ENCODE measurements at regions not wholly inside any gene's neighbourhood (a gene's known extent, or its start where the extent isn't known, plus 50 kb on each side); places are given as distances from the start of the nearest gene placed in this dataset.

GRCh38 chr6:81401970-81402690 is 350.4 kb downstream of the TENT5A start:
- ATAC-seq (ENCODE audit: low FRiP score), result no peak
- DNase-seq (ENCODE audit: low spot score), result no peak
- no peak for TF ChIP-seq CTCF (IDR thresholded peaks at IDR 0.05)

DNA sequence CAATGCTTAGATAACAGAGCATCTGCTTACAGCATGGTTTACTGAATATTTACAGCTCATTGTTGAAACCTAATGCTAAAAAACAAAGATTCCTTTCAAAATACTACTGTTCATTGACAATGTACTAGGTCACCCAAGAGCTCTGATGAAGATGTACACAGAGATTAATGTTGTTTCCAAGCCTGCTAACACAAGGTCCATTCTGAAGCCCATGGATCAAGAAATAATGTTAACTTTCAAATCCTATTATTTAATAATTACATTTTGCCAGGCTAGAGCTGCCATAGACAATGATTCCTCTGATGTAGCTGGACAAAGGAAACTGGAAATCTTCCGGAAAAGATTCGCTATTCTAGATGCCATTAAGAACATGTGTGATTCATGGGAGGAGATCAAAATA is 355.6 kb downstream of the TENT5A start:
- no peak for DNase-seq (ENCODE audit: low spot score)
- ATAC-seq (ENCODE audit: low FRiP score), result no peak
- no peak for TF ChIP-seq CTCF (IDR thresholded peaks at IDR 0.05)

- no peak for ATAC-seq (ENCODE audit: low FRiP score)
- no peak for TF ChIP-seq CTCF (IDR thresholded peaks at IDR 0.05)
- DNase-seq (ENCODE audit: low spot score), result no peak
These were observed 365.3 kb downstream of the TENT5A start for GRCh38 chr6:81387163-81387562.

DNA sequence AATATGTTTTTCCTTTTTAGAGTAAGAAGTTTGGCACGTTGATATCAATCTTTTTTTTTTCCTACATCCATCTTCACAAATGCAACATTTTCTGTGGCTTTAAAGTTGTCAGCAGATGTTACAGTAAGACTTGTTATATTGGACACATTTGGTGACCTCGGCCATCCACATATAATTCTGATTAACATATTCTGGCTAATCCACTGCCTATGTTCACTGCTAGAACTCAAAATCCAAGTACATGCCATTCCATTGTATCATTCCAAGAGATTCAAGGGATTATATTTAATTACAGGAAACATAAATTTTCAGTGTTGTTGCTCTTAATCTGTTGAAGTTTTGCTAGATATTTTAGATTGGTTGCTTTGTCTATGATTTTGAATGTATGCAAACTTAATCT is 367.6 kb downstream of the TENT5A start:
- TF ChIP-seq CTCF (IDR thresholded peaks at IDR 0.05), result no peak
- no peak for ATAC-seq (ENCODE audit: low FRiP score)
- DNase-seq (ENCODE audit: low spot score), result no peak

DNA sequence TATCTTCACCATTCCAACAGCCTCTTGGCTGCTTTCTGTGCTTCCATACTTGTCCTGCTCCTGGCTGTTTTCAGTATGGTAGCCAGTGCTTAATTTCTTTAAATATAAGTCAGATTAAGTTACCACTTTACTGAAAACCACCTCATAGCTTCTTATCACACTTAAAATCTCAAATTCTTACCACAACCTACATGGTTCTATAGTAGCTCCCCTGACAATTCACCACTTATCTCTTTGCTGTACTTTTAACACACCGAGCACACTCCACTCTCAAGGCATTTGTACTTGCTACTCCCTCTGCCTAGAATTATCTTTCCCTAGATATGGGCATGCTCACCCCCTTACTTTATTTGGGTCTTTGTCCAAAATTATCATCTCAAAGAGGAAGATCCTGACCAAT is 369.0 kb downstream of the TENT5A start:
- ATAC-seq (ENCODE audit: low FRiP score) (no peak), DNase-seq (ENCODE audit: low spot score) (no peak)
- no peak for TF ChIP-seq CTCF (IDR thresholded peaks at IDR 0.05)

DNA sequence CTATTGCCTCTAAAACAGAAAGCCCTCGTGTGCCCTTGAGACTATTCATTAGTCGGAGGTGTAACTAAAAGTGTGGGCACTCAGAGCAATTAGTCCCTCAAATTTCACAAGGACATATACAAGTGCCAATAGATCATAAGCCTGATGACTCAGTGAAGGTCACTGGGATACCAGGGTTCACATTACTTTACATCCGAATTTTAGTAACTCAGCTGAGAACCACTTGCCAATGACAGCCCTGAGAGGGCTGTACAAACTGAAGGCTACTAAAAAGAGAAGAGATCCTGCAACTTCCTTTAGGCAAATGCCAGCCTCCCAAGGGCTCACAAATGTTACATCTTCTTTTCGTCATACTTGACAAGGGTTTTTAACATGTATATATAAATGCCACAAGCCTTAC is 369.6 kb downstream of the TENT5A start:
- TF ChIP-seq CTCF (IDR thresholded peaks at IDR 0.05), result no peak
- ATAC-seq (ENCODE audit: low FRiP score) (no peak), DNase-seq (ENCODE audit: low spot score) (no peak)

GRCh38 chr6:81381382-81381916 is 371.0 kb downstream of the TENT5A start:
- DNase-seq (ENCODE audit: low spot score) (no peak), ATAC-seq (ENCODE audit: low FRiP score) (no peak)
- TF ChIP-seq CTCF (IDR thresholded peaks at IDR 0.05), result no peak
